Testis (tissue), 2 donors: ENCODE measurements at regions not wholly inside any gene's neighbourhood (a gene's known extent, or its start where the extent isn't known, plus 50 kb on each side); places are given as distances from the start of the nearest gene placed in this dataset.

Source experiments
- CTCF ChIP-seq, 3 experiments: fragments of 450-650 bp in 2 of 3; fragments of 200-600 bp in 1 of 3; sonication (generic) in 1 of 3; IDR thresholded peaks; one replicate each; pipeline ENCODE4 v1.5.1; 2016 to 2019; ENCODE audit warnings: antibody characterized with exemption in 3 of 3, mild to moderate bottlenecking in 2 of 3, moderate library complexity in 1 of 3
- POLR2A ChIP-seq: fragments of 450-650 bp; IDR thresholded peaks from one replicate; pipeline ENCODE4 v1.6.1; 2017; ENCODE audit warnings: antibody characterized with exemption, mild to moderate bottlenecking, moderate library complexity

GRCh38 chr5:1687301-1687970 lies 112.2 kb downstream of the MRPL36 start:
- no peak for TF ChIP-seq CTCF (IDR thresholded peaks at IDR 0.05)
- no peak for TF ChIP-seq POLR2A
